ENCODE measurements at regions not wholly inside any gene's neighbourhood (a gene's known extent, or its start where the extent isn't known, plus 50 kb on each side); places are given as distances from the start of the nearest gene placed in this dataset.
"Not testable (repeated sequence)": the region's sequence is repeated elsewhere in the genome, so short reads cannot be mapped to it uniquely, and the experiment has no call there.

DNA sequence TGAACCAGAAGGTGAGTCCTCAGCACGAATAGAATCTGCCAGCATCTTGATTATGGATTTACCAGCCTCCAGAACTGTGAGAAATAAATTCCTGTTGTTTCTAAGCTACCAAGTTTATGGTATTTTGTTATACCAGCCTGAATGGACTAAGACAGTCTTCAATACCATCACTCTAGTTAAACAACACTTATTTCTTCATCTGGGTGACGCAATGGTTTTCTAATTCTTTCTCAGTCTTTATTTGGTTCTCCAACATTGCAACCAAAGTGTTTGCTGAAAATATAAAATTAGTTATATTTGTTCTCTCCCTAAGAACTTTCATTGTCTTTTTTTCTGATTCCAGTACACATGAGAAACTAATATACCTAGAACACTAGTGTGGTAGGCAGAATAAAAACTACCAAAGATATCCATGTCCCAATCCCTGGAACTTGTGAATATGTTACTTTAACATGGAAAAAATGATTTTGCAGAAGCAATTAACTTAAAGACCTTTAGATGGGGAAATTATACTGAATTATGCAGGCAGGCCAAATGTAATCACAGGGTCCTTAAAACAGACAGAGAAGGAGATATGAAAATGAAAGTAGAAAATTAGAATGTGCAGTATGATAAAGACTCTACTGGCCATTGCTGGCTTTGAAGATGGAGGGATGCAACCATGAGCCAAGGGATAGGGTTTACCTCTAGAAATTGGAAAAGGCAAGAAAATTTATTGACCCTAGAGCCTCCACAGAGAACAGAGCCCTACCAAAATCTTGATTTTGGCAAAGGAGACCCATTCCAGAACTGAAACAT is 1115.1 kb downstream of the PLA2G4A start:
- H3K79me2 ChIP-seq (replicated peaks; ENCODE audit: insufficient read depth, low read length), result no peaks in the 10 kb centered on the region
- H3K27ac ChIP-seq (ENCODE audit: low read length), result no peak overlapping the region
- no peak overlapping the region for H2AFZ ChIP-seq (ENCODE audit: low read depth, low read length)
- no peaks in the 10 kb centered on the region for H3K36me3 ChIP-seq (ENCODE audit: insufficient read depth, low read length)
- H3K4me3 ChIP-seq (ENCODE audit: low read length), result no peak overlapping the region
- H3K9me3 ChIP-seq (ENCODE audit: low read length), result no peaks in the 10 kb centered on the region
- H3K27me3 ChIP-seq (ENCODE audit: insufficient read depth, low read depth, low read length), result no peaks in the 10 kb centered on the region
- H4K20me1 ChIP-seq (ENCODE audit: insufficient read depth), result no peaks in the 10 kb centered on the region
- H3F3A ChIP-seq (ENCODE audit: insufficient read depth, low read length, poor library complexity, severe bottlenecking), result no peaks in the 10 kb centered on the region
- H3K9ac ChIP-seq (ENCODE audit: low read length), result no peak overlapping the region
- H3K9me2 ChIP-seq (ENCODE audit: insufficient read depth, low read length), result no peaks in the 10 kb centered on the region
- TF ChIP-seq CTCF (IDR thresholded peaks at IDR 0.05; ENCODE audit: poor library complexity, severe bottlenecking) (no peak), RAD21 (conservative IDR thresholded peaks at IDR 0.05) (no peak), POLR2AphosphoS5 (IDR thresholded peaks at IDR 0.05) (no peak), SMC3 (conservative IDR thresholded peaks at IDR 0.05; ENCODE audit: poor library complexity) (no peak), EP300 (conservative IDR thresholded peaks at IDR 0.05; ENCODE audit: poor library complexity, severe bottlenecking) (no peak), TAF1 (IDR thresholded peaks at IDR 0.05; ENCODE audit: low read depth) (no peak), MXI1 (conservative IDR thresholded peaks at IDR 0.05; ENCODE audit: poor library complexity, severe bottlenecking) (no peak), REST (IDR thresholded peaks at IDR 0.05; ENCODE audit: borderline replicate concordance) (no peak), EZH2 (IDR thresholded peaks at IDR 0.05; ENCODE audit: borderline replicate concordance, insufficient read depth, low read length, poor library complexity, severe bottlenecking) (no peak)
- no peak overlapping the region for H3K4me2 ChIP-seq (ENCODE audit: low read length)

DNA sequence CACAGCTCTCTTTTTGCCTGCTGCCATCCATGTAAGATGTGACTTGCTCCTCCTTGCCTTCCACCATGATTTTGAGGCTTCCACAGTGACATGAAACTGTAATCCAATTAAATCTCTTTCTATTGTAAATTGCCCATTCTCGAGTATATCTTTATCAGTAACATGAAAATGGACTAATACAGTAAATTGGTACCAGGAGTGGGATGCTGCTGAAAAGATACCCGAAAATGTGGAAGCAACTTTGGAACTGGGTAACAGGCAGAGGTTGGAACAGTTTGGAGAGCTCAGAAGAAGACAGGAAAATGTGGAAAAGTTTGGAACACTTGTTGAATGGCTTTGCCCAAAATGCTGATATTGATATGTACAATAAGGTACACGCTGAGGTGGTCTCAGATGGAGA is 1117.9 kb downstream of the PLA2G4A start:
- H3K9me3 ChIP-seq (ENCODE audit: low read length); H3K9me2 ChIP-seq (ENCODE audit: insufficient read depth, low read length); H3K79me2 ChIP-seq (replicated peaks; ENCODE audit: insufficient read depth, low read length): not testable (repeated sequence)

More for the DNA sequence above, 1117.9 kb downstream of the PLA2G4A start:
- not testable (repeated sequence) for H3K4me2 ChIP-seq (ENCODE audit: low read length); H4K20me1 ChIP-seq (ENCODE audit: insufficient read depth); H3K4me3 ChIP-seq (ENCODE audit: low read length); H3K27ac ChIP-seq (ENCODE audit: low read length); H2AFZ ChIP-seq (ENCODE audit: low read depth, low read length); H3K9ac ChIP-seq (ENCODE audit: low read length); H3K27me3 ChIP-seq (ENCODE audit: insufficient read depth, low read depth, low read length); H3K36me3 ChIP-seq (ENCODE audit: insufficient read depth, low read length); H3F3A ChIP-seq (ENCODE audit: insufficient read depth, low read length, poor library complexity, severe bottlenecking)
